Erythroblast (primary cell): ENCODE measurements at regions not wholly inside any gene's neighbourhood (a gene's known extent, or its start where the extent isn't known, plus 50 kb on each side); places are given as distances from the start of the nearest gene placed in this dataset.
"Not testable (repeated sequence)": the region's sequence is repeated elsewhere in the genome, so short reads cannot be mapped to it uniquely, and the experiment has no call there.

Experiments
- DNase-seq, 2 experiments: peaks; one replicate each; lab custom pipeline; 2025; lab: John Stamatoyannopoulos, UW
- GATA1 ChIP-seq: IDR thresholded peaks from 2 replicates; pipeline ENCODE4 v1.6.1; 2011; ENCODE audit warnings: low read depth, mild to moderate bottlenecking, control low read depth, low read length, moderate library complexity
- POLR2A ChIP-seq: IDR thresholded peaks from 2 replicates; pipeline ENCODE4 v1.6.1; 2011; ENCODE audit warnings: mild to moderate bottlenecking, low read length

DNA sequence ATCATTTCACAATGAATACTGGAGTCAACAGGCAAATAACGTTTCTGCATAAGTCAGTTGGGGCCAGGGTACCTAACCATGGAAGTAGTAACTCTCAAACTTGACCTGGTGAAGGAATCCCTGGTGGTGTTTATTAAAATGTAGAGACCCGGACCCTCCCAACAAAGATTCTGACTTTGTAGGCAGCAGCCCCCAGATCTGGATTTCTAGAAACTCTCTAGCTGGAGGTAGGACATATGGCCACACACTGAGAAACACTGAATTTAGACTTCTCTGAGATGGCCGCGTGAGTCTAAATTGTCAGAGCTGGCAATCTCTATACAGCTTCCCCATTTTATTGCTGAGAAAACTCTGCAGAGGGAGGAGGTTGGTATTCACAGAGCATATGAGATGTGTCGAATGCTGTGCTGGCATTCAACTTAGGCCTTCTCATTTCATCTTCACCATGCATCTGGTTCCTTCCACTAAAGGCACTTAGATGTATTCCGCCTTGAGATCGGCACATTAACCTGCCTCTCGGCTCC is 278.1 kb downstream of the CYRIA start:
- DNase-seq = no peak
- TF ChIP-seq GATA1 = no peak
- TF ChIP-seq POLR2A = no peak

DNA sequence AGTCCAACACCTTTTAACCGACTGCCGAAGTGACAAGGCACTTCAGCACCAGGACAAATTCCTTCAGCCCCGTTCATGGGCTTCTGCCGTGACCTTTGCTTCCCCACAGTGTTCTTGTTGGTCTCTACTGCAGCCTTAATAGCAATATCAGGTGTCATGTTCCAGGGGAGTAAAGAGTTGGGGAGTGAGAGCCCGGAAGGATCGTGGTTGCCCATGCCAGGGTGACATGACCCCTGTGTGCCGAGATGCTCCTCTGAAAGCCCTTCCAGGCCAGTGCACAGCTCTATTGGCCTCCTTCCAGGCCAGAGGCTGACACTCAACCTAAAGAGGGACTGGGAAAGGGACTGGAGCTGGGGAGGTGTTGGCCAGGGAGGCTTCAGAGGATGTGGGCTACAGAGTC is 279.2 kb downstream of the CYRIA start:
- no peak for DNase-seq
- TF ChIP-seq GATA1 (no peak), POLR2A (no peak)

DNA sequence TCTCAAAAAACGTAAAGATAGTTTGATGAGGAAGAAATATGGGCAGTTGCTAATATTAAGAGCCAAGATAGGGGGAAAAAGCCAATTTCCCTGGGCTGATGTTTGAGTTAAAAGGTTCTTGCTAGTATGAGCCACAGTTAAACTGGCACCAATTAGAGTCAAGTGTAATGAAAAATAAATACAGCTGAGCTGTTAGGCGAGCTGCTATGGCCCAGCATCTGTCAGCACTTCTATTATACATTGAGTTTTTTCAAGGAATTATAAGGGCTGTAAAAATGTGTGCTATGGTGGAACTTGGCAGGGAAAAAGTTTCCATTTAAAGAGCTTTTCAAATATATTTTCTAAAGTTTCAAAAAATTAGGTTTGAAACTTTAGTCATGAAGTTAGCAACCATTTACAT is 279.6 kb downstream of the CYRIA start:
- TF ChIP-seq POLR2A = no peak
- no peak for TF ChIP-seq GATA1
- DNase-seq = no peak

DNA sequence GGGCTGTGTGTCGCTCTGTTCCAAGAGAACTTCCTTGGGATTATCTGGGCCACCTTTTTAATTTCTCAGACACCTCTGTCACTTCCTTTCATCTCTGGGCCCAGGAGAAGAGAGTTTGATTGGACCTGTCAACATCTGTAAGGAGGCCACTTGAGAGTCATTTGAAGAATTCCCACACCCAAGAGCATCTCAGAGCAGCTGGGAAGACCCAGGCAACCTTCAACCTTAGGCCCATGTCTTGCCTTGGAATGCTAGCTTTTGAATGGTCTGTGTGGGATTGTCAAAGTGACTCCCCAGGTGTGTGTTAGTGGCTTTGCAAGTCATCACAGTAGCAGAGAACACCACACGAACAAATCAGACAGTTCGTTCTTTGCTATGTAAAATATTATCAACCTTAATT is 280.3 kb downstream of the CYRIA start:
- no peak for DNase-seq
- no peak for TF ChIP-seq GATA1
- no peak for TF ChIP-seq POLR2A

DNA sequence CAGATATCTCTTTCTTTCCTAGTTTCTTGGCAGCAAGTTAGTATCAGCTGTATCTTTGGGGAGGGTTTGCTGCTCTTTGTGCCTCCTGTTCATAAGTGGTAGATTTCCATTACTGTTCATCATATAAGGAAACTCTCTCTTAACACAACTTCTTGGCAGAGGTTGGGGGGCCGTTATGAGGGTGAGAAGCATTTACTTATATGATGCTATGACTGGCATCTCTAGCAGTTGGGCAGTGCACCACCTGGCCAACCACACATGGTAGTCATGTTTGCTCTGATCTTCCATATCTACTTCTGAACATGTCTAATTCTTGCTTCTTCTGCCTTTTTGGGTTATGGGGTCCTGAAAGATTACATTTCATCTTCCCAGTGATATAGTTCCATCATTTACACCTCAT is 282.2 kb downstream of the CYRIA start:
- DNase-seq = no peak
- TF ChIP-seq POLR2A = no peak
- no peak for TF ChIP-seq GATA1

DNA sequence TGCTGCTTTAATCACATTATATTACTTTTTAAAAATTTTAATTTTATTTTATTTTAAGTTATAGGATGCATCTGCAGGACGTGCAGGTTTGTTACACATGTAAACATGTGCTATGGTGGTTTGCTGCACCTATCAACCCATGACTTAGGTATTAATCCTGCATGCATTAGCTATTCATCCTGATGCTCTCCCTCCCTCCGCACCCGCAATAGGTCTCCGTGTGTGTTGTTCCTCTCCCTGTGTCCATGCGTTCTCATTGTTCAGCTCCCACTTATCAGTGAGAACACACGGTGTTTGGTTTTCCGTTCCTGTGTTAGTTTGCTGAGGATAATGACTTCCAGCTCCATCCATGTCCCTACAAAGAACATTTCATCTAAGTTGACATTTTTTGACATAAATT is 283.2 kb downstream of the CYRIA start:
- DNase-seq = no peak
- TF ChIP-seq POLR2A = no peak
- TF ChIP-seq GATA1 = no peak

GRCh38 chr2:16381511-16381910 is 284.1 kb downstream of the CYRIA start:
- TF ChIP-seq POLR2A (no peak), GATA1 (no peak)
- DNase-seq = no peak

- not testable (repeated sequence) for DNase-seq
Measured at GRCh38 chr2:16379901-16380300, 285.7 kb downstream of the CYRIA start.

DNA sequence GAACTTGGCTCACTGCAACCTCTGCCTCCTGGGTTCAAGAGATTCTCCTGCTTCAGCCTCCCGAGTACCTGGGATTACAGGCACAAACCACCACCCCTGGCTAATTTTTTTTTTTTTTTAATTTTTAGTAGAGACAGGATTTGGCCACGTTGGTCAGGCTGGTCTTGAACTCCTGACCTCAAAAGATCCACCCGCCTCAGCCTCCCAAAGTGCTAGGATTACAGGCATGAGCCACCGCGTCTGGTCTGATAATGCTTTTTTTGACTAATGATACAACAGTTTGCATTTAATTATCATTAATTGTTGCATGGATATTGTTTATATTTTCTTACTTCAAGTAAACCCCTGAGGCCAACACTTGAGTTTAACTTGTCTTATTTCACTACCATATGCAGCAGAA is 286.6 kb downstream of the CYRIA start:
- DNase-seq = not testable (repeated sequence)

GRCh38 chr2:16378031-16378430 is 287.6 kb downstream of the CYRIA start:
- TF ChIP-seq POLR2A (no peak), GATA1 (no peak)
- no peak for DNase-seq

GRCh38 chr2:16375981-16376380 is 289.7 kb downstream of the CYRIA start:
- TF ChIP-seq POLR2A (no peak), GATA1 (no peak)
- no peak for DNase-seq

- TF ChIP-seq POLR2A (no peak), GATA1 (no peak)
- DNase-seq = no peak
Measured at GRCh38 chr2:16375351-16375750, 290.3 kb downstream of the CYRIA start.

GRCh38 chr2:16374671-16375070 is 291.0 kb downstream of the CYRIA start:
- DNase-seq = no peak
- no peak for TF ChIP-seq GATA1

DNA sequence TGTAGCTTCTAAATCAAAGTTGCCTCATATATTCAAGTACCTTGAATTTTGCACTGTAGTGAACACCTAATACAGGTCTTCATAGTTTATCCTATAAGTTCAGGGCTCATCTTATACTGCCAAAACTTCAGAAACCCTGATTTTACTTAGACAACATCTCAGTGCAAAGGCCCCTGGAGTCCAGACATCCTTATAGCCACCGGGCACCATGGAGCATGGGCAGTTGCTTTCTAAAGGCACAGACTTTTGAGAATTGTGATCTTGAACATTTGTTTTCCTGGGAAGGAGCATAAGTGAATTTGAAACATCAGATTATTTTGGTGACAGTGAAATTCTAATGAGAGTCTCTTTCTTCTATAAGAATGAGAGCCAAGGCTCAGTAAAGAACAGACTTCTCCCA is 292.3 kb downstream of the CYRIA start:
- TF ChIP-seq POLR2A (no peak), GATA1 (no peak)
- no peak for DNase-seq

DNA sequence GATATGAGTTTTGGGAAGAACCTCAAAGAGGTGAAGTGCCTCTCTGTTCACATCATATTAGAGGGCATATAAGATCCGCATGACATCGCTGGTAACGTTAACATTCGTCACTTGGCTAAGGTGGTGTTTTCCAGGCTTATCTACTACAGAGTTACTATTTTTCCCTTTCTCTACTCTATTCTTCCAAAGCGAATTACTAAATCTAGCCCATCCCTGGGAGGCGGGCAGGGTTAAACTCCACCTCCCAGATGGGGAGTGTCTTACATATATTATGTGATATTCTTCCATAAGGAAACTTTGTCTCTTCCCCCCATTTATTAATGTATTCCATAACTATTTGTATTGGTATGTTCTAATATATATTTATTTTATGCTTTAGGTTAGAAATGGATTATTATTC is 293.9 kb downstream of the CYRIA start:
- DNase-seq = no peak
- TF ChIP-seq GATA1 (no peak), POLR2A (no peak)

DNA sequence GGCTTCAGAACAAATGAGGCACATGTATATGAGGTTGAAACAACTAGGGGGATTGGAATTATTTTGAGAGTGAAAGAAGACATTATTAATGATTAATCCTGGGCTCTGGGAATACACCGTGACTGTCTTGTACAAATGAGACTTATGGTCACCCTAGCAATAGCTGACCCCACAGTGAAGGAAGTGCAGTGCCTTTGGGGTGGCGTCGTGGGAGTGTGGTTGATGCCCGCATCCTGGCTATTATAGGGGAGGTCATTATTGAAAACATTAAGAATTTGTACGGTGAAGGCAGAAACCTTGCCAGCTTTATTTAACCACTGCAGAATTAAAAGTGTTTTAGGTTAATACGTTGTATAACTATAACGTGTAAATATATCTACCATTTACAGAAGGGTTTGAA is 296.7 kb downstream of the CYRIA start:
- DNase-seq = no peak
- no peak for TF ChIP-seq GATA1
- no peak for TF ChIP-seq POLR2A
